Type B pancreatic cell (in vitro differentiated cells): ENCODE measurements at regions not wholly inside any gene's neighbourhood (a gene's known extent, or its start where the extent isn't known, plus 50 kb on each side); places are given as distances from the start of the nearest gene placed in this dataset.

Source experiments
- DNase-seq: peaks from one replicate; pipeline ENCODE4 v3.0.0; 2021; ENCODE audit warnings: mixed read lengths; ENCODE audit not compliant: unreplicated experiment; ENCODE audit errors: extremely low spot score
- H3K27ac Mint-ChIP-seq: 2 replicates; pipeline ENCODE4 v1.8.0; 2021; ENCODE audit warnings: mild to moderate bottlenecking, mixed read lengths
- H3K27me3 Mint-ChIP-seq: 2 replicates; pipeline ENCODE4 v1.8.0; 2021; ENCODE audit warnings: mixed read lengths
- H3K36me3 Mint-ChIP-seq: 2 replicates; pipeline ENCODE4 v1.8.0; 2021; ENCODE audit warnings: mixed read lengths
- H3K4me1 Mint-ChIP-seq: one replicate; pipeline ENCODE4 v1.8.0; 2021; ENCODE audit warnings: mixed read lengths; ENCODE audit not compliant: unreplicated experiment
- H3K4me3 Mint-ChIP-seq: 2 replicates; pipeline ENCODE4 v1.8.0; 2021; ENCODE audit warnings: mild to moderate bottlenecking, mixed read lengths
- H3K9me3 Mint-ChIP-seq: 2 replicates; pipeline ENCODE4 v1.8.0; 2021; ENCODE audit warnings: mixed read lengths
- TF ChIP-seq, protein P1 (sequence below): fragments of 200-600 bp; sonication (generic); conservative IDR thresholded peaks from 2 replicates; pipeline ENCODE4 v1.5.0; 2021; ENCODE audit warnings: antibody characterized with exemption, mild to moderate bottlenecking

DNA sequence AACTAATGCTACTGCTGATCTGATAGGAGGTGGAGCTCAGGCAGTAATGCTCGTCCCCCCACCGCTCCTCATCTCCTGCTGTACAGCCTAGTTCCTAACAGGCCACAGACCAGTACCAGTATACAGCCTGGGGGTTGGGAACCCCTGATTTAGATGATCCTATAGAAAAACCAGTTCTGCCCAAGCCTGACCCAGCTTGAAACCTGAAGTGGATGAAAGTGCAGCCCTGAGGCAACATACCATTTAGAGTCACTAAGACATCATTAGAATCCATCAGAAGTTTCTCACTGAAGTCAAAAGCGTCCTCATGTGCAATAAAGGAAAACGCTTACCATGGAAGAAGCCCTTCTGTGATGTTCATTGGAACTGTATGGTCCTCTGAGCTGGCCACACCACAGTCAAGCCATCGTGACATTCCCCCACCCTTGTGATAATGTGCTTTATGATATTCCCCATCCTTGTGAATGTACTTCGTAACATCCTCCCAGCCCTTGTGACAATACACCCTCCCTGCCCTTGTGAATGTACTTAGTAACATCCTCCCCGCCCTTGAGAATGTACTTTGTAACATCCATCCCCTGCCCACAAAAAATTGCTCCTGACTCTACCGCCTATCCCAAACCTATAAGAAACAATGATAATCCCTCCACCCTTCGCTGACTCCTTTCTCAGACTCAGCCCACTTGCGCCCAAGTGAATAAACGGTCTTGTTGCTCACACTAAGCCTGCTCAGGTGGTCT, 65.9 kb upstream of the HECTD2 start:
- H3K9me3 Mint-ChIP-seq: peaks cover 6% of the 10 kb centered on the region
- DNase-seq: no peak
- TF ChIP-seq, protein P1, sequence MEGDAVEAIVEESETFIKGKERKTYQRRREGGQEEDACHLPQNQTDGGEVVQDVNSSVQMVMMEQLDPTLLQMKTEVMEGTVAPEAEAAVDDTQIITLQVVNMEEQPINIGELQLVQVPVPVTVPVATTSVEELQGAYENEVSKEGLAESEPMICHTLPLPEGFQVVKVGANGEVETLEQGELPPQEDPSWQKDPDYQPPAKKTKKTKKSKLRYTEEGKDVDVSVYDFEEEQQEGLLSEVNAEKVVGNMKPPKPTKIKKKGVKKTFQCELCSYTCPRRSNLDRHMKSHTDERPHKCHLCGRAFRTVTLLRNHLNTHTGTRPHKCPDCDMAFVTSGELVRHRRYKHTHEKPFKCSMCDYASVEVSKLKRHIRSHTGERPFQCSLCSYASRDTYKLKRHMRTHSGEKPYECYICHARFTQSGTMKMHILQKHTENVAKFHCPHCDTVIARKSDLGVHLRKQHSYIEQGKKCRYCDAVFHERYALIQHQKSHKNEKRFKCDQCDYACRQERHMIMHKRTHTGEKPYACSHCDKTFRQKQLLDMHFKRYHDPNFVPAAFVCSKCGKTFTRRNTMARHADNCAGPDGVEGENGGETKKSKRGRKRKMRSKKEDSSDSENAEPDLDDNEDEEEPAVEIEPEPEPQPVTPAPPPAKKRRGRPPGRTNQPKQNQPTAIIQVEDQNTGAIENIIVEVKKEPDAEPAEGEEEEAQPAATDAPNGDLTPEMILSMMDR: no peak
- H3K4me1 Mint-ChIP-seq: peaks cover 20% of the 10 kb centered on the region
- no peaks in the 10 kb centered on the region for H3K27me3 Mint-ChIP-seq
- no peak overlapping the region for H3K4me3 Mint-ChIP-seq
- H3K36me3 Mint-ChIP-seq: no peaks in the 10 kb centered on the region
- H3K27ac Mint-ChIP-seq: peak overlapping the region; percentile 79

DNA sequence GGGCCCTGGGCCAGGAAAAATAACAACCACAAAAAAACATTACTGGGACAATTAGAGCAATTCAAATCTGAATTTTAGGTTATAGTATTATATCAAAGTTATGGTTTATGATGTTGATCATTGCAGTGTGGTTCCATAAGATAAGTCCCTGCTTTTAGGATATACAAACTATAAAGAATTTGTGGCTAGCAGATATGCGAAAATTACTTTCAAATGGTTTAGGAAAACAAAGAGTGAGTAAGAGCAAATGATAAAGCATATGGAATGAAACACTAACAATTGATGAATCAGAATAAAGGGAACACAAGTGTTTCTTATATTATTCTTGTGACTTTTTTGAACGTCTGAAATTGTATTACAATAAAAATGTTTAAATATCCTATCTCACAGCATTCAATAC, 64.4 kb upstream of the HECTD2 start:
- H3K4me3 Mint-ChIP-seq: no peak overlapping the region
- no peaks in the 10 kb centered on the region for H3K27me3 Mint-ChIP-seq
- H3K36me3 Mint-ChIP-seq: no peaks in the 10 kb centered on the region
- H3K4me1 Mint-ChIP-seq: peaks cover 13% of the 10 kb centered on the region
- H3K27ac Mint-ChIP-seq: no peak overlapping the region
- H3K9me3 Mint-ChIP-seq: peaks cover 6% of the 10 kb centered on the region
- DNase-seq: no peak
- TF ChIP-seq, protein P1: no peak

DNA sequence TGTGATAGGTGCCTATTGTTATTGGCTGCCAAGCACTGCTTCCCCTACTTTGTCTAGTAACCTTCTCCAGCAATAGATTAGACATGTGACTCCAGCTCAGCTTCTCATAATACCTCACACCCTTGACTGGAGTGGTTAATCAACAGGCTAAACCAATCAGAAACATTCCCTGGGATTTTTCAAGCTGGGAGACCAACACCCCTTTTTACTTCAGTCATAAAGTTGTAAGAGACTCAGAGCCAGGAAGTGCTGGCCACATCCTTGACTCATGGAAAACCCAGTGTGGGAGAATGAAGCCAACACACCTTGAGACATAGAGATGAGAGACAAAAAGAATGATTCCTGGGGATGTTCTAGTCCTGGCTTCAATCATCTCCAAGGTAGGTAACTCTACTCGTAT, 62.6 kb upstream of the HECTD2 start:
- Mint-ChIP-seq H3K4me1 (no peaks in the 10 kb centered on the region), H3K27ac (no peak overlapping the region), H3K4me3 (no peak overlapping the region), H3K27me3 (no peaks in the 10 kb centered on the region), H3K9me3 (peaks cover 6% of the 10 kb centered on the region), H3K36me3 (no peaks in the 10 kb centered on the region)
- DNase-seq: no peak
- TF ChIP-seq, protein P1: no peak

DNA sequence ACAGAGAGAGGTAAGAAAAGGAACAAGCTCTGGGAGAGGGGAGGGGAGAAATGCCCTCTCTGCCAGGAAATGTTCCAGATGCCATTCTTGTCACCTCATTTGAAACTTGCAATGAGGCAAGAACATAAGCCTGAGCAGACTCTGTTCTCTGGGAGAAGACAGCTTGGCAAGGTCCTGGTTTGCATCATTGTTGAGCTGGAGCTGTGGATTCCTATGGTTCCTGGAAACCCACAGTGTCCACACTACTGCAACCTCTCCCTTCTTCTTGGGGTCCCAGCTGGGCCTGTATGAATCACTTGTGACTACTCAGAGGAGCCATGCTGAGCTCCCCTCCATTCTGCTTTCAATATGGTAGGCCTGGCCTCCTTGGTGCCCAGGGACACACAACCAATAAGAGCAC, 60.8 kb upstream of the HECTD2 start:
- TF ChIP-seq, protein P1: no peak
- peaks cover 3% of the 10 kb centered on the region for H3K9me3 Mint-ChIP-seq
- H3K27me3 Mint-ChIP-seq: no peaks in the 10 kb centered on the region
- no peak for DNase-seq
- no peaks in the 10 kb centered on the region for H3K4me1 Mint-ChIP-seq
- H3K4me3 Mint-ChIP-seq: no peak overlapping the region
- H3K27ac Mint-ChIP-seq: no peak overlapping the region
- H3K36me3 Mint-ChIP-seq: no peaks in the 10 kb centered on the region

DNA sequence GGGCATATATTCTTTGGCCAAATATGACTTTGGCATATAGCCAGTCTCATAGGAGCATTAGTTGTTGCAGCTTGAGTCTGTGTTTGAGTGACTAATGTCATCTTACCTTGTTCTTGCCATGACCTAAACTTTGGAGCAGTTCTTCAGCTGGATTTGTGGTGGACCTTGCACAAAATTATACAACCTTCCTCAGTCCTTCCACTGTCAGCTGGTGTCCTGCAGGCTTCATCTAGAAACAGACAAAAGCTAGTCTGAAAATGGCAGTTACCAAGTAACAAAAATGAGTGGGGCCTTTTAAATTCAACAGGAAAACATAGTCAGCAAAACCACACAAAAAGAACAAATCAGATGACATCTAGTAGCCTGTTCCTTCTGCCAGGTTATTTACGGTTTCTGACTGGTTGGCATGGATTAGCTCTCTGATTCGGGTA, 59.5 kb upstream of the HECTD2 start:
- Mint-ChIP-seq H3K27ac (no peak overlapping the region), H3K4me1 (no peaks in the 10 kb centered on the region), H3K9me3 (no peaks in the 10 kb centered on the region), H3K27me3 (no peaks in the 10 kb centered on the region), H3K4me3 (no peak overlapping the region), H3K36me3 (no peaks in the 10 kb centered on the region)
- TF ChIP-seq, protein P1: no peak
- no peak for DNase-seq
